T47D (cell line): ENCODE measurements at regions not wholly inside any gene's neighbourhood (a gene's known extent, or its start where the extent isn't known, plus 50 kb on each side); places are given as distances from the start of the nearest gene placed in this dataset.

Experiments used
- DNase-seq, 2 experiments: peaks; one replicate each; pipeline versions ENCODE4 v3.0.0 to v3.0.0-alpha.2; 2011 to 2012; ENCODE audit warnings: low read depth in 1 of 2, low spot score in 1 of 2
- JUND ChIP-seq: IDR thresholded peaks from 2 replicates; pipeline ENCODE4 v1.6.1; 2012; ENCODE audit warnings: low read depth
- in situ Hi-C: cut with HindIII; loops from 2 replicates; pipeline ENCODE4 v1.10.0; 2016; ENCODE audit warnings: low sequenced_read_pairs, low pct_unique_long_range_greater_than_20kb

- no peak for DNase-seq
- in situ Hi-C loops = no loop called here
- no peak for TF ChIP-seq JUND
Observed at GRCh38 chr20:11205769-11206362, 532.1 kb upstream of the JAG1 start.

GRCh38 chr20:11207749-11208502 lies 534.1 kb upstream of the JAG1 start:
- in situ Hi-C loops = no loop called here
- no peak for TF ChIP-seq JUND
- no peak for DNase-seq

- in situ Hi-C loops = no loop called here
Observed at GRCh38 chr20:11210611-11211010, 536.8 kb upstream of the JAG1 start.

GRCh38 chr20:11212272-11212671 lies 538.5 kb upstream of the JAG1 start:
- no peak for DNase-seq
- TF ChIP-seq JUND = no peak
- in situ Hi-C loops = no loop called here

More at GRCh38 chr20:11210611-11211010, 536.8 kb upstream of the JAG1 start:
- no peak for TF ChIP-seq JUND
- DNase-seq = no peak

GRCh38 chr20:11212902-11213301 lies 539.1 kb upstream of the JAG1 start:
- no peak for TF ChIP-seq JUND
- DNase-seq = no peak
- in situ Hi-C loops = no loop called here

GRCh38 chr20:11214256-11214840 lies 540.5 kb upstream of the JAG1 start:
- in situ Hi-C loops = no loop called here
- no peak for DNase-seq
- no peak for TF ChIP-seq JUND

- no peak for DNase-seq
- TF ChIP-seq JUND = no peak
- in situ Hi-C loops = no loop called here
Observed at GRCh38 chr20:11216451-11217314, 542.9 kb upstream of the JAG1 start.

- DNase-seq = no peak
- in situ Hi-C loops = no loop called here
- TF ChIP-seq JUND = no peak
Observed at GRCh38 chr20:11217326-11218172, 543.8 kb upstream of the JAG1 start.

- no peak for TF ChIP-seq JUND
- no peak for DNase-seq
- in situ Hi-C loops = no loop called here
Observed at GRCh38 chr20:11218173-11218680, 544.4 kb upstream of the JAG1 start.

GRCh38 chr20:11219192-11219591 lies 545.4 kb upstream of the JAG1 start:
- TF ChIP-seq JUND = no peak
- no peak for DNase-seq
- in situ Hi-C loops = no loop called here

- TF ChIP-seq JUND = no peak
- in situ Hi-C loops = no loop called here
- no peak for DNase-seq
Observed at GRCh38 chr20:11221046-11221445, 547.2 kb upstream of the JAG1 start.

- no peak for DNase-seq
- in situ Hi-C loops = no loop called here
- no peak for TF ChIP-seq JUND
Observed at GRCh38 chr20:11222243-11222642, 548.4 kb upstream of the JAG1 start.
